Brain microvascular endothelial cell (primary cell): ENCODE measurements at regions not wholly inside any gene's neighbourhood (a gene's known extent, or its start where the extent isn't known, plus 50 kb on each side); places are given as distances from the start of the nearest gene placed in this dataset.

ENCODE experiments used
- DNase-seq: peaks from one replicate; pipeline ENCODE4 v3.0.0-alpha.2; 2020
- H3K27ac ChIP-seq: fragments of 250-450 bp; sonication (Bioruptor Pico); 2 replicates; pipeline ENCODE4 v1.5.1; 2020; ENCODE audit warnings: mild to moderate bottlenecking, moderate library complexity
- H3K27me3 ChIP-seq: fragments of 250-450 bp; sonication (Bioruptor Pico); replicated peaks from 2 replicates; pipeline ENCODE4 v1.5.1; 2020; ENCODE audit warnings: mild to moderate bottlenecking
- H3K36me3 ChIP-seq: fragments of 250-450 bp; sonication (Bioruptor Pico); replicated peaks from 2 replicates; pipeline ENCODE4 v1.5.1; 2020; ENCODE audit warnings: mild to moderate bottlenecking
- H3K4me3 ChIP-seq: 2 replicates; pipeline ENCODE4 v1.5.1; 2011; ENCODE audit warnings: low read depth, mild to moderate bottlenecking, control low read depth, low read length, moderate library complexity
- in situ Hi-C: cut with HindIII; loops from 2 replicates; pipeline ENCODE4 v1.10.0; 2017; ENCODE audit warnings: low sequenced_read_pairs, low pct_ligation_motif_present
- TF ChIP-seq, protein P1 (sequence below): IDR thresholded peaks from 2 replicates; pipeline ENCODE4 v1.5.1; 2011; ENCODE audit warnings: low read depth, mild to moderate bottlenecking, moderate library complexity, low read length, control low read depth, inconsistent platforms; ENCODE audit errors: missing control alignments

GRCh38 chr4:23058165-23058776 is 365.5 kb downstream of the GBA3 start:
- TF ChIP-seq, protein P1, sequence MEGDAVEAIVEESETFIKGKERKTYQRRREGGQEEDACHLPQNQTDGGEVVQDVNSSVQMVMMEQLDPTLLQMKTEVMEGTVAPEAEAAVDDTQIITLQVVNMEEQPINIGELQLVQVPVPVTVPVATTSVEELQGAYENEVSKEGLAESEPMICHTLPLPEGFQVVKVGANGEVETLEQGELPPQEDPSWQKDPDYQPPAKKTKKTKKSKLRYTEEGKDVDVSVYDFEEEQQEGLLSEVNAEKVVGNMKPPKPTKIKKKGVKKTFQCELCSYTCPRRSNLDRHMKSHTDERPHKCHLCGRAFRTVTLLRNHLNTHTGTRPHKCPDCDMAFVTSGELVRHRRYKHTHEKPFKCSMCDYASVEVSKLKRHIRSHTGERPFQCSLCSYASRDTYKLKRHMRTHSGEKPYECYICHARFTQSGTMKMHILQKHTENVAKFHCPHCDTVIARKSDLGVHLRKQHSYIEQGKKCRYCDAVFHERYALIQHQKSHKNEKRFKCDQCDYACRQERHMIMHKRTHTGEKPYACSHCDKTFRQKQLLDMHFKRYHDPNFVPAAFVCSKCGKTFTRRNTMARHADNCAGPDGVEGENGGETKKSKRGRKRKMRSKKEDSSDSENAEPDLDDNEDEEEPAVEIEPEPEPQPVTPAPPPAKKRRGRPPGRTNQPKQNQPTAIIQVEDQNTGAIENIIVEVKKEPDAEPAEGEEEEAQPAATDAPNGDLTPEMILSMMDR, result no peak
- Histone ChIP-seq H3K36me3 (no peaks in the 10 kb centered on the region), H3K27me3 (no peaks in the 10 kb centered on the region), H3K27ac (no peak overlapping the region), H3K4me3 (no peak overlapping the region)
- in situ Hi-C loops, result no loop called here
- no peak for DNase-seq

DNA sequence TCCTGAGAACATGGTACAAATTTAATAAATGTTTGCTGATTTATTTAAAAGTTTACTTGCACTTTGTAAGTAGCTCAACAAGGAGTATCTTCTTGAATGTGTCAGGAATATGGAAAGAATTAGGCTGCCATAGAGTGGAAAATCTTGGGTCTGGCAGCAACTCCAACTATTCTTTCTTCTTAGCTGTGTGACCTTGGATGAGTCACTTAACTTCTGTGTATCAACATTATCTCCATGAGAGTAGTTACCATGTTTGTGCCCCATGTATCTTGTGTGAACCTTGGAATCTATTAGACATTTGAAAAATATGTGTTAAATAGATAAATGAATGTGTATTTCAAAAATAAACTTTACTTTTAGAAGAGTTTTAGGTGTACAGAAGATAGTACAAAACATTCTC is 348.8 kb downstream of the GBA3 start:
- Histone ChIP-seq H3K36me3 (no peaks in the 10 kb centered on the region), H3K4me3 (no peak overlapping the region), H3K27ac (no peak overlapping the region), H3K27me3 (no peaks in the 10 kb centered on the region)
- TF ChIP-seq, protein P1, result no peak
- DNase-seq, result no peak
- in situ Hi-C loops, result no loop called here

DNA sequence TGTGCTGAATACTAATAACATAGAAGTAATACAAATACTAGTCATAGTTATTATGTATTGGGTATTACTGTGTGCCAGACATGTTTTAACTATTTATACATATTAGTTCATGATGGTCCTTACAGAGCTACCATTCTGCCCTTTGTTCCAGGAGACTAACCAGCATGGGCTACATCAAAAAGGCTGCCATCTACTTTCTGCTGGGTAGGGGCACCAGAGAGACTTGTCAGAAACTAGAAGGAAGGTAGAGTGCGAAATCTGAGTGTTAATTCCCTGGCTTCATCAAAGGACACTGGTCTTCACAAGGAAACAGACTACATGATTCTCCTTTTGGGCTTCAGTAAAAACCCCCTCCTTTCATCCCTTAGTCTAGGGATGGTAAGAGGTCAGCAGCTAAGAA is 347.8 kb downstream of the GBA3 start:
- TF ChIP-seq, protein P1, result no peak
- no peak overlapping the region for H3K4me3 ChIP-seq
- H3K36me3 ChIP-seq, result no peaks in the 10 kb centered on the region
- in situ Hi-C loops, result no loop called here
- no peak for DNase-seq
- no peak overlapping the region for H3K27ac ChIP-seq
- no peaks in the 10 kb centered on the region for H3K27me3 ChIP-seq

GRCh38 chr4:23039818-23040217 is 347.1 kb downstream of the GBA3 start:
- Histone ChIP-seq H3K27ac (no peak overlapping the region), H3K27me3 (no peaks in the 10 kb centered on the region), H3K4me3 (no peak overlapping the region), H3K36me3 (no peaks in the 10 kb centered on the region)
- TF ChIP-seq, protein P1, result no peak
- in situ Hi-C loops, result no loop called here
- DNase-seq, result no peak

DNA sequence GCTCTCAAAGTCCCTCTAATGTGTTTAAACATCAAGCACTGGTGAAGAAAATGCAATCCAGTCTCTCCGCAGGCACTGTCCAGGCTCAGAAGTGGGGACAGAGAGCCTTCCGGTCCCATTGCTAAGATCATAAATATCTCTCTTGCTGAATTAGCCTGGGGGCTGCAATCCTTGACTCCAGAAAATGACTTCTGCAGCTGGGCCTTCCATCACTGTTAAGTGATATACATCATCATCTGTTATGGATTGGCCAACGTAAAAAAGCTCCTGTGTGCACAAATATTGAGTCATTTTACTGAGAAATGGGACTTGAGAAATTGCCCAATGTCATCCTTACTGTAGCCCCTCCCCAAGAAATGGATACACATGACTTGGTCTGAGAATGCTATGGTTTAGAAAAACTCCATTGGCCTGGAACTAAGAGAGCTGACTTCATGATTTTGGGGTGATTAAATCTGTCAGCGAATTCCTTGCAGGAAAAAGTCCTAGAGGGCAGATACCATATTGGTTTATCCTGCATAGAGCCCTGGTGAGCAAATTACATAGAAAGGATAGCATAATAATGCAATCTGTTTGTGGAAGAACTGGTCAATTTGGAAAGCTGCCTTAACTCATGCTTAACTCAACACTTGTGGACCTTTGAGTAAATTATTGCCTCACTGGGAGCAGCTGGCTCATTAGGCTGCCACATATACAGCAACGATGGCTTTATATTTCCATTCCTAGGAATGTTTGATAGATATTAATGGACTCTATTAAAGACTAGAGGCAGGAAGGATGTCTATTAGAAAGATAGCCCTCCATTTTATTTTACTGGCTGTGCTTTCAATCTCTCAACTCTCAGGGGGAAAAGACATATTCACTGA is 346.1 kb downstream of the GBA3 start:
- in situ Hi-C loops, result no loop called here
- no peak for DNase-seq
- TF ChIP-seq, protein P1, result no peak
- Histone ChIP-seq H3K27me3 (no peaks in the 10 kb centered on the region), H3K27ac (no peak overlapping the region), H3K36me3 (no peaks in the 10 kb centered on the region), H3K4me3 (no peak overlapping the region)
